ENCODE measurements at regions not wholly inside any gene's neighbourhood (a gene's known extent, or its start where the extent isn't known, plus 50 kb on each side); places are given as distances from the start of the nearest gene placed in this dataset.

DNA sequence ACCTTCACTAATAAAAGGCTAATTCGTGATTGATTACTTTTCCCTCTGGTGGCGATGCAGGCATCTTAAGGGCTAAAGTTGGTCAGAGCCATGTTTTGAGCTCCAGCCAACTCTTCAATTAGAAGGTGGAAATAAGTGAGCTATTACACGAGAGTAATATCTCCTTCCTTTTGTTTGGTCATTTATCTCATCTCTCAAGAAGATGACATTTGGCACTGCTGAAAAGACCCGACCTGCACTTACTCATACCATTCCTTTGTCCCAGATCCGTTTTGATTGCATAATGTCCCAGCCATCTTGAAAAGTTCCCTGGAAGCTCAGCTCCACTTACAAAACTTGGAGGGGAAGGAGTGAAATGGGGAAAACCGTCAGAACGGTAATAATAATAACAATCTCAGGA, 316.2 kb downstream of the VRK1 start:
- TF ChIP-seq, protein P1, sequence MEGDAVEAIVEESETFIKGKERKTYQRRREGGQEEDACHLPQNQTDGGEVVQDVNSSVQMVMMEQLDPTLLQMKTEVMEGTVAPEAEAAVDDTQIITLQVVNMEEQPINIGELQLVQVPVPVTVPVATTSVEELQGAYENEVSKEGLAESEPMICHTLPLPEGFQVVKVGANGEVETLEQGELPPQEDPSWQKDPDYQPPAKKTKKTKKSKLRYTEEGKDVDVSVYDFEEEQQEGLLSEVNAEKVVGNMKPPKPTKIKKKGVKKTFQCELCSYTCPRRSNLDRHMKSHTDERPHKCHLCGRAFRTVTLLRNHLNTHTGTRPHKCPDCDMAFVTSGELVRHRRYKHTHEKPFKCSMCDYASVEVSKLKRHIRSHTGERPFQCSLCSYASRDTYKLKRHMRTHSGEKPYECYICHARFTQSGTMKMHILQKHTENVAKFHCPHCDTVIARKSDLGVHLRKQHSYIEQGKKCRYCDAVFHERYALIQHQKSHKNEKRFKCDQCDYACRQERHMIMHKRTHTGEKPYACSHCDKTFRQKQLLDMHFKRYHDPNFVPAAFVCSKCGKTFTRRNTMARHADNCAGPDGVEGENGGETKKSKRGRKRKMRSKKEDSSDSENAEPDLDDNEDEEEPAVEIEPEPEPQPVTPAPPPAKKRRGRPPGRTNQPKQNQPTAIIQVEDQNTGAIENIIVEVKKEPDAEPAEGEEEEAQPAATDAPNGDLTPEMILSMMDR (IDR thresholded peaks at IDR 0.05; ENCODE audit: low read depth, low read length) = no peak
- TF ChIP-seq POLR2A (IDR thresholded peaks at IDR 0.05; ENCODE audit: extremely low read depth, insufficient read length) = no peak
- TF ChIP-seq, protein P2, sequence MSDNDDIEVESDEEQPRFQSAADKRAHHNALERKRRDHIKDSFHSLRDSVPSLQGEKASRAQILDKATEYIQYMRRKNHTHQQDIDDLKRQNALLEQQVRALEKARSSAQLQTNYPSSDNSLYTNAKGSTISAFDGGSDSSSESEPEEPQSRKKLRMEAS (IDR thresholded peaks at IDR 0.05; ENCODE audit: low read depth, low read length) = no peak

All from NB4 (cell line).